Activated CD4-positive, alpha-beta T cell treated with anti-CD3 and anti-CD28 coated beads for 36 hours (primary cell): ENCODE measurements at regions not wholly inside any gene's neighbourhood (a gene's known extent, or its start where the extent isn't known, plus 50 kb on each side); places are given as distances from the start of the nearest gene placed in this dataset.

ENCODE experiments used
- ATAC-seq: fragments of 200-7000 bp; cut with Tn5 transposase; one replicate; pipeline ENCODE4 v1.10.0; 2021; ENCODE audit warnings: mild to moderate bottlenecking, moderate library complexity
- CTCF ChIA-PET: fragments of 350-600 bp; sonication (Branson Sonifier 250); formaldehyde crosslinking; loops from one replicate; lab custom pipeline; 2021; ENCODE audit warnings: antibody characterized with exemption; lab: Charles Lee
- POLR2A ChIA-PET: fragments of 350-600 bp; sonication (Branson Sonifier 250); formaldehyde crosslinking; loops from one replicate; lab custom pipeline; 2021; ENCODE audit warnings: antibody characterized with exemption, inconsistent platforms; lab: Charles Lee
- DNase-seq: peaks from one replicate; pipeline ENCODE4 v3.0.0-alpha.2; 2020
- H3K27ac Mint-ChIP-seq: one replicate; pipeline ENCODE4 v1.8.0; 2021; ENCODE audit warnings: mixed read lengths
- H3K27me3 Mint-ChIP-seq: one replicate; pipeline ENCODE4 v1.8.0; 2021; ENCODE audit warnings: mixed read lengths
- H3K36me3 Mint-ChIP-seq: one replicate; pipeline ENCODE4 v1.8.0; 2021; ENCODE audit warnings: low read depth, mixed read lengths
- H3K4me1 Mint-ChIP-seq: one replicate; pipeline ENCODE4 v1.8.0; 2021; ENCODE audit warnings: mixed read lengths
- H3K4me3 Mint-ChIP-seq: one replicate; pipeline ENCODE4 v1.8.0; 2021; ENCODE audit warnings: mild to moderate bottlenecking, moderate library complexity, mixed read lengths
- H3K9me3 Mint-ChIP-seq: one replicate; pipeline ENCODE4 v1.8.0; 2021; ENCODE audit warnings: low read depth, mixed read lengths
- intact Hi-C, 2 experiments: fragments of 100-400 bp; cut with DNase I in 1 of 2; cut with micrococcal nuclease in 1 of 2; formaldehyde crosslinking; loops; one replicate each; pipeline versions ENCODE4 v1.14.2 to v1.15.1; 2022 to 2024; cut with DNase I, micrococcal nuclease

DNA sequence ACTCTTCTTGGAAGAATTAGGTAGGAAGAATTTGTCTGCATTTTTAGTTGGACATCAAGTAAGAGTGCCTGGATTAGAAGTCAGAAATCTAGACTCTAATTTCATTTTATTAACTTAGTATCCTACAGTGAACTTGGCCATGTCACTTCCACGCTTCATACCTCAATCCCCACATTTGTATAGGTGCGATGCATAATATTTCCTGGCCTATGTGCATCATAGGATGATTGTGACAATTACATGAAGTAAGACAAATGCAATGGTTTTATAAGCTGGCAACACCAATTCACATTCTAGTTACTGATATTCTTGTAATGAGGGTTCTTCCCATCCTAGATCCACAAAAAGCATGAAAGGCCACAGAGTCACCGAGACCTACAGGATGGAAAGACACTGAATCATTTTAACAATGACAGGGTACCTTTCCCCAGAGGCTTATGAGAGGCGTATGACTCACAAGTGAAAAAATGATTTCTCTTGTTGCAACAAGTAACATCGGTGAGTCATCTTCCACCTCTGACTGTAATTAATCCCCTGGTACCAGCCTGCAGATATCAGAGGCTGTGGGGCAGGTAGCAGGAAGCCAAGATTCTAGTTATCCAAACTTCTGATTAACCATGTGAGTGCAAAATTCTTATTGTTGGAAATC lies 56.0 kb upstream of the OR5AK2 start:
- POLR2A ChIA-PET: no interaction called here
- H3K4me3 Mint-ChIP-seq: no peak overlapping the region
- DNase-seq: peak; percentile 6
- H3K27me3 Mint-ChIP-seq: peaks cover 3% of the 10 kb centered on the region
- intact Hi-C loops: no loop called here
- H3K9me3 Mint-ChIP-seq: peaks cover 6% of the 10 kb centered on the region
- H3K27ac Mint-ChIP-seq: no peak overlapping the region
- CTCF ChIA-PET: no interaction called here
- H3K36me3 Mint-ChIP-seq: no peaks in the 10 kb centered on the region
- no peaks in the 10 kb centered on the region for H3K4me1 Mint-ChIP-seq
- peak; percentile 95 for ATAC-seq

DNA sequence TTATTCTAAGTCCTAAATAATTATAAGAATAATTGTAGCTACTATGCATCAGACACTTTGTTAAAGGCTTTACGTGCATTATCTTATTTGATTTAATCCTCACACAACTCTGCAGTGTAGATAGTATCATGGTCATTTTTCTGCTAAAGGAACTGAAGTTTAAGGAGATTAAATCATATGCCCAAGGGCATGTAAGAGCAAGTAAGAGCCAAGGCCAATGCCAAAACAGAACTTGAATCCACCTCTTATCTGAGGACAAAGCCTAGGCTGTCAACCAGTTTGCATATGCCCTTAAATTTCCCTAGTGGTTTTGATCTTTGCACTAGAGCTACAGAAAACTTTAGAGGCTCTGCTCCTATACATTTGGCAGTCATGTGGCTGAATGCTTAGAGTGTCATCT lies 65.6 kb upstream of the OR5AK2 start:
- POLR2A ChIA-PET: no interaction called here
- H3K27ac Mint-ChIP-seq: no peak overlapping the region
- no peak for ATAC-seq
- no peak overlapping the region for H3K4me3 Mint-ChIP-seq
- intact Hi-C loops: no loop called here
- CTCF ChIA-PET: interaction anchor here (0.9 kb wide), 1 partner anchor 82 kb away, joined by 3 read pairs; no protein-coding TSS in a partner anchor
- DNase-seq: no peak
- H3K36me3 Mint-ChIP-seq: no peaks in the 10 kb centered on the region
- no peaks in the 10 kb centered on the region for H3K4me1 Mint-ChIP-seq
- peaks cover 2% of the 10 kb centered on the region for H3K9me3 Mint-ChIP-seq
- H3K27me3 Mint-ChIP-seq: no peaks in the 10 kb centered on the region

DNA sequence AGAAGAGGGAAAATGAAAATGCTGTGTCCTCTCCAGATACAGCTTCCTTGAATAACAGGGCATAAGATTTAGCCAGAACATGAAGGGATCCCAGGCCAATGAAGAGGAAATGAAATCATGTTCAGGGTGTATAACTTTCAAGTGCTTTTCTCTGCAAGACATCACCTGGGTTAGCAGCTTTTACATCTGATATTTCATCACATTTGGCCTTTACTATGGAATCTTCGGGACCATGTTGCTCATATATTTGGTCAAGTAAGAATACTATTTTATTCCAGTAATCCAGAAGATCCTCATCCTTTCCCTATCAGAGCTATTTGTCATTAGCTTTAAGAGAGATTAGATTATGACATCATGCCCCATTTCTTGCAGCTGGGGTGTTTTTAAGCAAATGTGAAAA lies 66.3 kb upstream of the OR5AK2 start:
- POLR2A ChIA-PET: no interaction called here
- ATAC-seq: no peak
- CTCF ChIA-PET: interaction anchor here (0.9 kb wide), 1 partner anchor 81 kb away, joined by 3 read pairs; no protein-coding TSS in a partner anchor

DNA sequence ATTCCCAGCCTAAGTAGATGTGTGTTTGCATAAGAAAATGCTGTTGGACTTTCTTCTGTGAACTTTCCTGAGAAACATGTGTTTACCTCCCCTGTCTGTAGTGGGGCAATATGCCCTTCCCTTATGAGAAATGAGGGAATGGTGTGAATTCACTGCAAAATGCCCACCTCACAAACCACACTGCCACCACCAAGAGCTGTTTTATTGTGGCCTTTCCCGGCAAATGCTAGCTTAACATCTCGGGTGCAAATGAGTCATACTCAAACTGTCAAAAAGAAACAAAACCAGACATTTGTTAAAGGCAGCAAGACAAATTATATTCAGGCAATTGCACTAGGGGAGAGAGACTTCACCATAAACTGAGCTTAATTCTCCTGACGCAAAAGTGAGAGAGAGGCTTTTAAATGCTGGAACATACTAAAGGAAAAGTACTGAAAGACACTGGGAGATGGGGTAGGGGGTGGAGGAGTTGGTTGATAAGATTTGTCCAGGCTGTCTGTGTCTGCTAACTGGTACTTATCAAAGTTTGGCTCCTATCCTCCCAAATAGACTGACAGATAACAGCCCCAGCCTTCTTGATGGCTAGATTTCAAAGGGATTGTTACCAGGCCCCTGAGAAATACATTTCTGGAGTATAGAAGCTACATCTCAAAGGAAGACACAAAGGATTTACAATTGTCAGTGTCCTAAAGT lies 70.9 kb upstream of the OR5AK2 start:
- DNase-seq: no peak
- no peaks in the 10 kb centered on the region for H3K27me3 Mint-ChIP-seq
- H3K36me3 Mint-ChIP-seq: no peaks in the 10 kb centered on the region
- CTCF ChIA-PET: interaction anchor here (1.2 kb wide), 1 partner anchor 78 kb away, joined by 4 read pairs; no protein-coding TSS in a partner anchor
- peaks cover 2% of the 10 kb centered on the region for H3K9me3 Mint-ChIP-seq
- ATAC-seq: no peak
- H3K4me3 Mint-ChIP-seq: no peak overlapping the region
- H3K4me1 Mint-ChIP-seq: no peaks in the 10 kb centered on the region
- intact Hi-C loops: no loop called here
- no peak overlapping the region for H3K27ac Mint-ChIP-seq
- POLR2A ChIA-PET: no interaction called here

More for the DNA sequence above, 66.3 kb upstream of the OR5AK2 start:
- Mint-ChIP-seq H3K4me1 (no peaks in the 10 kb centered on the region), H3K36me3 (no peaks in the 10 kb centered on the region), H3K9me3 (peaks cover 2% of the 10 kb centered on the region), H3K27ac (no peak overlapping the region), H3K4me3 (no peak overlapping the region), H3K27me3 (no peaks in the 10 kb centered on the region)
- DNase-seq: no peak
- intact Hi-C loops: no loop called here

DNA sequence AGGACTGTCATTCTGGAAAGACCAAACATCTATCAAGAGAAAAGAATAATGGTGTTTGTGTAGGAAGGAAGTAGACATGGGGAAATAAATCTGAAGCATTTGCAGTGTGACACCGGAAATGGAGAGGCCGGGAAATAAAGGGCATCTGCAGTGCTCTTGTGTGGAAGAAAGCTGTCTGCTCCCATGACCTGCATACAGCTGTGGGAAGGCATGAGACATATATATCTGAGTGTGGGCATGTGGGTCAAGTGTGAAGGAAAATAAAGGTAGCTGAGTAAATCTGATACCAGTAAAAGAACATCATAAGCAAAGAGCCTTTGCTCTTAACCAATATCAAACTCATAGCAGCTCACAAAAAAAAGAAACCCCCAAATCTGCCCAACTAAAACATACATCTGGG lies 72.1 kb upstream of the OR5AK2 start:
- ATAC-seq (no peak), DNase-seq (no peak)
- H3K4me1 Mint-ChIP-seq: no peaks in the 10 kb centered on the region
- POLR2A ChIA-PET: no interaction called here
- CTCF ChIA-PET: no interaction called here
- H3K27ac Mint-ChIP-seq: no peak overlapping the region
- no peaks in the 10 kb centered on the region for H3K27me3 Mint-ChIP-seq
- intact Hi-C loops: no loop called here
- H3K4me3 Mint-ChIP-seq: no peak overlapping the region
- H3K36me3 Mint-ChIP-seq: no peaks in the 10 kb centered on the region
- H3K9me3 Mint-ChIP-seq: peaks cover 2% of the 10 kb centered on the region

DNA sequence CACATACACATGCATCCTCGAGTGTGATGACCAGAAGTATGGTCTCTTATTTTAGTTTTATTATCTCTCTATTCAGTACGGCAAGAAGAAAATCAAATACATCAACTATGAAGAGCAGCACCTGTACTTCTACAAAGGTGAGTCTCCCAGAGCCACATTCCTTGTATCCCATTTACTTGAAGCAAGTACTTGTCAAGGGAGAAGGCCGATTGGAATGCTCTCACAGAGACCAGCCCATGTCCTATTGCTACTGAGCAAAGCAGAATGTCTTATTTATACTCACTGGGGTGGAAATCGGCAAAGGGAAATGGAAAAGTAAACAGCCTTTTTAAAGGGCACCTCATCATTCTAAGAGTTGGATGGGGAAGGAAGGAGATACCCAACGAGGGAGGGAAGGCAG lies 72.6 kb upstream of the OR5AK2 start:
- no peaks in the 10 kb centered on the region for H3K4me1 Mint-ChIP-seq
- intact Hi-C loops: no loop called here
- peaks cover 4% of the 10 kb centered on the region for H3K9me3 Mint-ChIP-seq
- no peak for ATAC-seq
- DNase-seq: no peak
- H3K27ac Mint-ChIP-seq: no peak overlapping the region
- H3K36me3 Mint-ChIP-seq: no peaks in the 10 kb centered on the region
- H3K27me3 Mint-ChIP-seq: no peaks in the 10 kb centered on the region
- POLR2A ChIA-PET: no interaction called here
- no peak overlapping the region for H3K4me3 Mint-ChIP-seq
- CTCF ChIA-PET: no interaction called here

DNA sequence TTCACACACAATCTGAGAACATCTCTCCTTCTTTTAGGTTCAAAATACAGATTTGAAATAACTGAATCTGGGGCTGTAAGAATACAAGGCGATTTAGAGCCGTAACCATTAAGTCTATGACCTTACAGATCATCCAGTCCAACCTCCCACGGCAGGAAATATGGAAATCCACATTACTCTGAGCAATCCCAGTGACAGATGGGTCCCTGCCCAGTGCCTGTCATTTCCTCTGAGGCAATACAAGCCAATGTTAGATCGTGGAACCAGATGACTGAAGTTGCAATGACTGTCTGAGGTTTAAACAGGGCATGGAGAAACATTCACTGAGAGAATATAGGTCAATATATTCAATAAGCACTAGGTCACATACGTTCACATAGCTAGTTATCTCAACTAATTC lies 77.4 kb upstream of the OR5AK2 start:
- Mint-ChIP-seq H3K27ac (no peak overlapping the region), H3K36me3 (no peaks in the 10 kb centered on the region), H3K4me1 (no peaks in the 10 kb centered on the region), H3K4me3 (no peak overlapping the region), H3K27me3 (no peaks in the 10 kb centered on the region), H3K9me3 (peaks cover 3% of the 10 kb centered on the region)
- ATAC-seq (no peak), DNase-seq (no peak)
- intact Hi-C loops: no loop called here
- POLR2A ChIA-PET: no interaction called here
- CTCF ChIA-PET: no interaction called here

DNA sequence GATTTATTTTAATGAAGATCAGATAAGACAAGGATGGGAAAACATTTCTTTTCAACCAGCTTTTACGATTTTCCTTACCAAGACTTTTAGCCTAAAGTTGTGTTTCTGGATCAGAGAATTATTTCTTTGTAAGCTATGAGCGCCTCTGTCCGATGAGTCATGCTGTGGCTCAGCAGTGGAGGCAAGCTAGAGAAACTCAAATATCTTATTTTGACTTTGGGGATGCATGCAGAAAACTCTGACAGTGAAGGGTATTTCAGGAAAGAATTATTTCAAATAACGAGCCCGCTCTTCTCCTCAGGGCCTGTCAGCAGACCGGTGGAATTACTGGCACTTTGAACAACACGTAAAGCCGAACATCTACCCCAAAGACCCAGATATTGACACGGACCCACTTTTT lies 77.9 kb upstream of the OR5AK2 start:
- Mint-ChIP-seq H3K27ac (no peak overlapping the region), H3K4me1 (no peaks in the 10 kb centered on the region), H3K9me3 (peaks cover 3% of the 10 kb centered on the region), H3K4me3 (no peak overlapping the region), H3K36me3 (no peaks in the 10 kb centered on the region), H3K27me3 (no peaks in the 10 kb centered on the region)
- no peak for ATAC-seq
- CTCF ChIA-PET: no interaction called here
- POLR2A ChIA-PET: no interaction called here
- DNase-seq: no peak
- intact Hi-C loops: no loop called here

DNA sequence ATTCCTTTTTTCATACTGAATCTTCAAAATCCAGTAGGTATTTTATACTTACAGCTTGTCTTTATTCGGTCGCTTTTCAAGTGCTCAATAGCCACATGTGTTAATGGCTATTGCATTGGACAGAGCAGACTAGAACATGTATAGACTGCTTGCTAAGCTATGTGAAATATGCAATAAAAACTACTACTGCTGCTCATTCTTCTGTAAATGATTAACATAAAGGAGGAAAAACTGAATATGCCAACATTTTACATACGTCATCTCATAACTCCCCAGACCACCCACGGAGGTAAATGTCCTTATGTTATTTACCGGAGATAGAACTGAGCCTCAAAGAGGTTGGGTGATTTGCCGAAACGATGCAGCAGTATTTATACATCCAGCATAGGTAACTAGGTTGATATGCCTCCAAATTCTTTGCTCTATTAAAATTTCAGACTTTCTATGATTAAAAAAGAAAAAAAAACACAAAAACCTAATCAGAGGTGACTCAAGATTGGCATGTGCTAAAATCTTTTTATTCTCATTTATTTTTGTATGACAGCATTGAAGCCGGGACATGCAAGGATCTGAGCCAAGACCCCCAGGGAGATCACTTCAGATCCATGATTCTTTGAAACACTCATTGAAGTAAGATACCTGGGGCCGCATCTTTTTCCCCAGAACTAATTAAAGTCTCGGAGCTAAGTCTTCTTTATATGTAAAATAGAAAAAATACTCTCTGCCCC lies 78.5 kb upstream of the OR5AK2 start:
- ChIA-PET POLR2A (no interaction called here), CTCF (no interaction called here)
- Mint-ChIP-seq H3K4me3 (no peak overlapping the region), H3K4me1 (no peaks in the 10 kb centered on the region), H3K36me3 (no peaks in the 10 kb centered on the region), H3K27me3 (no peaks in the 10 kb centered on the region), H3K27ac (no peak overlapping the region), H3K9me3 (peaks cover 3% of the 10 kb centered on the region)
- intact Hi-C loops: no loop called here
- ATAC-seq (no peak), DNase-seq (no peak)

DNA sequence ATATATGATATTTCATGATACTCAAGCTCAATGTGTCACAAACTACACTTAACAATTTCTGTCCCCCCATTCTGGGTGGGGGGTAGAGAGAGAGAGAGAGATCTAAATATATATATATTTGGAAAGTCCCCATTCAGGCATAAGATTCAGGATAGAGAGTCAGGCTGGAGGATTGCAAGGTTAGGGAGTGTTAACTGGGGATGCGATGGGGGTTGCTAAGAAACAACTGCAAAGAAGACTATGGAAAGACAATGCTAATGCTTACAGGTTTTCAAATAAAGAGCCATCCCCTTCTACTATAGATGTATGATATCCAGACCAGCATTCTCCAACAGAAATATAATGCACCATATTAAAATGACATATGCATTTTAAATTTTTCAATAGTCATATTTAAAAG lies 79.2 kb upstream of the OR5AK2 start:
- ATAC-seq: no peak
- Mint-ChIP-seq H3K27me3 (no peaks in the 10 kb centered on the region), H3K4me1 (no peaks in the 10 kb centered on the region)

DNA sequence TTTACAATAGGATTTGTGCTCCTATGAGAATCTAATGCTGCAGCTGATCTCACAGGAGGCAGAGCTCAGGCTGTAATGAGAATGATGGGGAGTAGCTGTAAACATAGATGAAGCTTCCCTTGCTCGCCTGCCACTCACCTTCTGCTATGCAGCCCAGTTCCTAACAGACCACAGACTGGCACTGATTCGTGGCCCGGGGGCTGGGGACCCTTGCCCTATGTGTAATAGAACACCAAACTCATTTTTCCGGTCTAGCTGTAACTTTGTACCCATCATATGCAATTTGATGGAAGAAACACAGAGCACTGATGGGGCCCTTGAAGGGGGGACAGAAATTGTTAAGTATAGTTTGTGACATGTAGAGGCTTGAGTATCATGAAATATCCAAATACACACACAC lies 79.6 kb upstream of the OR5AK2 start:
- ATAC-seq (no peak), DNase-seq (no peak)
- Mint-ChIP-seq H3K4me3 (no peak overlapping the region), H3K27me3 (no peaks in the 10 kb centered on the region), H3K4me1 (no peaks in the 10 kb centered on the region), H3K9me3 (peaks cover 3% of the 10 kb centered on the region), H3K27ac (no peak overlapping the region), H3K36me3 (no peaks in the 10 kb centered on the region)
- intact Hi-C loops: no loop called here
- ChIA-PET POLR2A (no interaction called here), CTCF (no interaction called here)

More for the DNA sequence above, 79.2 kb upstream of the OR5AK2 start:
- ChIA-PET CTCF (no interaction called here), POLR2A (no interaction called here)
- DNase-seq: no peak
- Mint-ChIP-seq H3K9me3 (peaks cover 3% of the 10 kb centered on the region), H3K36me3 (no peaks in the 10 kb centered on the region), H3K27ac (no peak overlapping the region), H3K4me3 (no peak overlapping the region)
- intact Hi-C loops: no loop called here

DNA sequence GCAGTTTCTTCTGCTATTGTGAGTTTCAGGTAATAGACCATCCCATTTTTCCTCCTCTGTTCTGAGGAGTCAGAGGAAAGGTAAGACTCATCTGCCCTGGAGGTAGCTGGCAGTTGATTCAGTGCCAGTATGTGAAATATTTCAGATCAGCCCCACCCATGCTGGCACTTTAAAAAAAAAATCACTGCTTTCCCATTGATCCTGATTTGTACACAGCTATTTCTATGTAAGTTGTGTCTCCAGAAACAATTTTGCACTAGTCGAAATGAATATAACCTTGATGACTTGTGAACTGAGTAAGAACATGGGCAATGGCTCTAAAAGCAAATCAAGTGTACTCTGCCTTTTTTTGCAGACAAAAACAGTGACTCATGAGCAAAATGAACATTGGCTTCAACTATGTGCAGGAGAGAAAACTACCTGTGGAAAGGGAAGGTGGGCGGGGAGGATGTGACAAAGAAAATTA lies 82.0 kb upstream of the OR5AK2 start:
- Mint-ChIP-seq H3K9me3 (peaks cover 3% of the 10 kb centered on the region), H3K27ac (no peak overlapping the region), H3K4me1 (no peaks in the 10 kb centered on the region), H3K27me3 (no peaks in the 10 kb centered on the region), H3K4me3 (no peak overlapping the region), H3K36me3 (no peaks in the 10 kb centered on the region)
- CTCF ChIA-PET: no interaction called here
- intact Hi-C loops: no loop called here
- POLR2A ChIA-PET: no interaction called here
- DNase-seq (no peak), ATAC-seq (no peak)
